ENCODE measurements at regions not wholly inside any gene's neighbourhood (a gene's known extent, or its start where the extent isn't known, plus 50 kb on each side); places are given as distances from the start of the nearest gene placed in this dataset.

- DNase-seq (ENCODE audit: low read depth) = no peak
These were observed 719.6 kb downstream of the BRD1 start for GRCh38 chr22:49107961-49108530.

- no peak for DNase-seq (ENCODE audit: low read depth)
These were observed 720.1 kb downstream of the BRD1 start for GRCh38 chr22:49107561-49107960.

- DNase-seq (ENCODE audit: low read depth) = no peak
These were observed 720.9 kb downstream of the BRD1 start for GRCh38 chr22:49106842-49107152.

- no peak for DNase-seq (ENCODE audit: low read depth)
These were observed 721.4 kb downstream of the BRD1 start for GRCh38 chr22:49106096-49106841.

- no peak for DNase-seq (ENCODE audit: low read depth)
These were observed 723.2 kb downstream of the BRD1 start for GRCh38 chr22:49104434-49104833.

GRCh38 chr22:49103314-49104059 is 724.2 kb downstream of the BRD1 start:
- DNase-seq (ENCODE audit: low read depth) = no peak

GRCh38 chr22:49102367-49102766 is 725.3 kb downstream of the BRD1 start:
- DNase-seq (ENCODE audit: low read depth) = no peak

GRCh38 chr22:49101873-49102272 is 725.8 kb downstream of the BRD1 start:
- DNase-seq (ENCODE audit: low read depth) = no peak

- DNase-seq (ENCODE audit: low read depth) = no peak
These were observed 726.4 kb downstream of the BRD1 start for GRCh38 chr22:49101225-49101624.

GRCh38 chr22:49100773-49101172 is 726.9 kb downstream of the BRD1 start:
- no peak for DNase-seq (ENCODE audit: low read depth)

GRCh38 chr22:49100316-49100715 is 727.4 kb downstream of the BRD1 start:
- DNase-seq (ENCODE audit: low read depth) = no peak

- no peak for DNase-seq (ENCODE audit: low read depth)
These were observed 728.1 kb downstream of the BRD1 start for GRCh38 chr22:49099496-49100124.

GRCh38 chr22:49099089-49099488 is 728.6 kb downstream of the BRD1 start:
- DNase-seq (ENCODE audit: low read depth) = no peak

GRCh38 chr22:49097966-49098365 is 729.7 kb downstream of the BRD1 start:
- DNase-seq (ENCODE audit: low read depth) = no peak

GRCh38 chr22:49097171-49097925 is 730.3 kb downstream of the BRD1 start:
- DNase-seq (ENCODE audit: low read depth) = no peak

GRCh38 chr22:49096476-49096875 is 731.2 kb downstream of the BRD1 start:
- DNase-seq (ENCODE audit: low read depth) = no peak

- no peak for DNase-seq (ENCODE audit: low read depth)
These were observed 732.3 kb downstream of the BRD1 start for GRCh38 chr22:49095366-49095765.

GRCh38 chr22:49094858-49095257 is 732.8 kb downstream of the BRD1 start:
- no peak for DNase-seq (ENCODE audit: low read depth)

- DNase-seq (ENCODE audit: low read depth) = no peak
These were observed 733.5 kb downstream of the BRD1 start for GRCh38 chr22:49094151-49094550.

- no peak for DNase-seq (ENCODE audit: low read depth)
These were observed 734.3 kb downstream of the BRD1 start for GRCh38 chr22:49093192-49093880.

GRCh38 chr22:49092716-49093115 is 735.0 kb downstream of the BRD1 start:
- DNase-seq (ENCODE audit: low read depth) = no peak

Measured in HS-5 (cell line).